ENCODE measurements at regions not wholly inside any gene's neighbourhood (a gene's known extent, or its start where the extent isn't known, plus 50 kb on each side); places are given as distances from the start of the nearest gene placed in this dataset.

- Histone ChIP-seq H3K27ac (ENCODE audit: low read depth in 1 of 2, low read length in 2 of 2) (no peak overlapping the region), H3K4me1 (ENCODE audit: insufficient read depth, low read length) (no peaks in the 10 kb centered on the region), H3K36me3 (ENCODE audit: insufficient read depth, low read length) (no peaks in the 10 kb centered on the region), H3K4me3 (ENCODE audit: low read length) (no peak overlapping the region), H3K9me3 (ENCODE audit: control insufficient read depth in 1 of 2, insufficient read depth in 1 of 2, low read length in 2 of 2) (no peaks in the 10 kb centered on the region), H3K27me3 (ENCODE audit: control insufficient read depth in 1 of 2, insufficient read depth in 2 of 2, low read length in 2 of 2) (no peaks in the 10 kb centered on the region)
- TF ChIP-seq, protein P1, sequence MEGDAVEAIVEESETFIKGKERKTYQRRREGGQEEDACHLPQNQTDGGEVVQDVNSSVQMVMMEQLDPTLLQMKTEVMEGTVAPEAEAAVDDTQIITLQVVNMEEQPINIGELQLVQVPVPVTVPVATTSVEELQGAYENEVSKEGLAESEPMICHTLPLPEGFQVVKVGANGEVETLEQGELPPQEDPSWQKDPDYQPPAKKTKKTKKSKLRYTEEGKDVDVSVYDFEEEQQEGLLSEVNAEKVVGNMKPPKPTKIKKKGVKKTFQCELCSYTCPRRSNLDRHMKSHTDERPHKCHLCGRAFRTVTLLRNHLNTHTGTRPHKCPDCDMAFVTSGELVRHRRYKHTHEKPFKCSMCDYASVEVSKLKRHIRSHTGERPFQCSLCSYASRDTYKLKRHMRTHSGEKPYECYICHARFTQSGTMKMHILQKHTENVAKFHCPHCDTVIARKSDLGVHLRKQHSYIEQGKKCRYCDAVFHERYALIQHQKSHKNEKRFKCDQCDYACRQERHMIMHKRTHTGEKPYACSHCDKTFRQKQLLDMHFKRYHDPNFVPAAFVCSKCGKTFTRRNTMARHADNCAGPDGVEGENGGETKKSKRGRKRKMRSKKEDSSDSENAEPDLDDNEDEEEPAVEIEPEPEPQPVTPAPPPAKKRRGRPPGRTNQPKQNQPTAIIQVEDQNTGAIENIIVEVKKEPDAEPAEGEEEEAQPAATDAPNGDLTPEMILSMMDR (IDR thresholded peaks at IDR 0.05): no peak
- ATAC-seq (ENCODE audit: poor library complexity) (no peak), DNase-seq (no peak)
- H3K4me3 Mint-ChIP-seq: no peak overlapping the region
- H3K4me1 Mint-ChIP-seq (ENCODE audit: low read depth): no peaks in the 10 kb centered on the region
- H3K36me3 Mint-ChIP-seq (ENCODE audit: low read depth): no peaks in the 10 kb centered on the region
- intact Hi-C loops (cut with DNase I, micrococcal nuclease): no loop called here
- ChIA-PET POLR2A (no interaction called here), CTCF (no interaction called here)
- H3K9me3 Mint-ChIP-seq: no peaks in the 10 kb centered on the region
- H3K27ac Mint-ChIP-seq: no peak overlapping the region
- H3K27me3 Mint-ChIP-seq: no peaks in the 10 kb centered on the region
Observed at GRCh38 chrX:121333942-121334341, 286.5 kb downstream of the GLUD2 start.

GRCh38 chrX:121336831-121337421 is 289.5 kb downstream of the GLUD2 start:
- no peak for ATAC-seq (ENCODE audit: poor library complexity)
- POLR2A ChIA-PET: no interaction called here

GRCh38 chrX:121337816-121338215 is 290.4 kb downstream of the GLUD2 start:
- Mint-ChIP-seq H3K36me3 (ENCODE audit: low read depth) (no peaks in the 10 kb centered on the region), H3K9me3 (no peaks in the 10 kb centered on the region), H3K4me3 (no peak overlapping the region), H3K27ac (no peak overlapping the region), H3K4me1 (ENCODE audit: low read depth) (no peaks in the 10 kb centered on the region), H3K27me3 (no peaks in the 10 kb centered on the region)
- no peak overlapping the region for H3K4me3 ChIP-seq (ENCODE audit: low read length)
- TF ChIP-seq, protein P1 (IDR thresholded peaks at IDR 0.05): no peak
- intact Hi-C loops (cut with DNase I, micrococcal nuclease): no loop called here
- no peak overlapping the region for H3K27ac ChIP-seq (ENCODE audit: low read depth in 1 of 2, low read length in 2 of 2)
- no peaks in the 10 kb centered on the region for H3K9me3 ChIP-seq (ENCODE audit: control insufficient read depth in 1 of 2, insufficient read depth in 1 of 2, low read length in 2 of 2)
- no peaks in the 10 kb centered on the region for H3K4me1 ChIP-seq (ENCODE audit: insufficient read depth, low read length)
- DNase-seq (no peak), ATAC-seq (ENCODE audit: poor library complexity) (no peak)
- no peaks in the 10 kb centered on the region for H3K36me3 ChIP-seq (ENCODE audit: insufficient read depth, low read length)
- ChIA-PET CTCF (no interaction called here), POLR2A (no interaction called here)
- no peaks in the 10 kb centered on the region for H3K27me3 ChIP-seq (ENCODE audit: control insufficient read depth in 1 of 2, insufficient read depth in 2 of 2, low read length in 2 of 2)

More at GRCh38 chrX:121336831-121337421, 289.5 kb downstream of the GLUD2 start:
- Mint-ChIP-seq H3K9me3 (no peaks in the 10 kb centered on the region), H3K27me3 (no peaks in the 10 kb centered on the region), H3K4me3 (no peak overlapping the region), H3K27ac (no peak overlapping the region), H3K36me3 (ENCODE audit: low read depth) (no peaks in the 10 kb centered on the region), H3K4me1 (ENCODE audit: low read depth) (no peaks in the 10 kb centered on the region)
- no peaks in the 10 kb centered on the region for H3K9me3 ChIP-seq (ENCODE audit: control insufficient read depth in 1 of 2, insufficient read depth in 1 of 2, low read length in 2 of 2)
- no peaks in the 10 kb centered on the region for H3K27me3 ChIP-seq (ENCODE audit: control insufficient read depth in 1 of 2, insufficient read depth in 2 of 2, low read length in 2 of 2)
- no peak overlapping the region for H3K27ac ChIP-seq (ENCODE audit: low read depth in 1 of 2, low read length in 2 of 2)
- no peak overlapping the region for H3K4me3 ChIP-seq (ENCODE audit: low read length)
- H3K4me1 ChIP-seq (ENCODE audit: insufficient read depth, low read length): no peaks in the 10 kb centered on the region
- TF ChIP-seq, protein P1 (IDR thresholded peaks at IDR 0.05): no peak
- CTCF ChIA-PET: interaction anchor here (0.6 kb wide), 1 partner anchor 150 kb away, joined by 3 read pairs; no protein-coding TSS in a partner anchor
- intact Hi-C loops (cut with DNase I, micrococcal nuclease): no loop called here
- no peaks in the 10 kb centered on the region for H3K36me3 ChIP-seq (ENCODE audit: insufficient read depth, low read length)
- no peak for DNase-seq
